ENCODE measurements at regions not wholly inside any gene's neighbourhood (a gene's known extent, or its start where the extent isn't known, plus 50 kb on each side); places are given as distances from the start of the nearest gene placed in this dataset.

DNA sequence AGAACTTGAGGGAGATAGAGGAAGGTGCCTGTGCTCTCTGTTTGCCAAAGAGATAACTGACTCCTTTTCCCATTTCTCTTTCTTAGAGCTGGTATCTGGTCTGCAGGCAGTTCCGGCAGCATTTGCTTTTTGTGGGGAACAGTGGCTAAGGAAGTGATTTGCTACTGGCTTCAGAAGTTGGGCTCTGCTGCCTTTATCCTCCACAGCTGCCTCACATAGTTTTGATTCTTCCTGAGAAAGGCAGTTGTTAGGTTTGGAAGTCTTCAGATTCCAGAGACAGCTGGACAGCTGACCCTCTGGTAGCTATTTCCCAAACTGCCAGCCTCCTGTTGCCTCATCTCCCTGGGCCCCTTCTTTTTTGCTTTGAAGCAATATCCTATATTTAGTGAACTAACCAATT, 62.6 kb upstream of the MACF1 start:
- DNase-seq, result no peak

GRCh38 chr1:39142401-39143060, 62.0 kb upstream of the MACF1 start:
- DNase-seq, result no peak

GRCh38 chr1:39144924-39145323, 59.6 kb upstream of the MACF1 start:
- DNase-seq, result no peak

DNA sequence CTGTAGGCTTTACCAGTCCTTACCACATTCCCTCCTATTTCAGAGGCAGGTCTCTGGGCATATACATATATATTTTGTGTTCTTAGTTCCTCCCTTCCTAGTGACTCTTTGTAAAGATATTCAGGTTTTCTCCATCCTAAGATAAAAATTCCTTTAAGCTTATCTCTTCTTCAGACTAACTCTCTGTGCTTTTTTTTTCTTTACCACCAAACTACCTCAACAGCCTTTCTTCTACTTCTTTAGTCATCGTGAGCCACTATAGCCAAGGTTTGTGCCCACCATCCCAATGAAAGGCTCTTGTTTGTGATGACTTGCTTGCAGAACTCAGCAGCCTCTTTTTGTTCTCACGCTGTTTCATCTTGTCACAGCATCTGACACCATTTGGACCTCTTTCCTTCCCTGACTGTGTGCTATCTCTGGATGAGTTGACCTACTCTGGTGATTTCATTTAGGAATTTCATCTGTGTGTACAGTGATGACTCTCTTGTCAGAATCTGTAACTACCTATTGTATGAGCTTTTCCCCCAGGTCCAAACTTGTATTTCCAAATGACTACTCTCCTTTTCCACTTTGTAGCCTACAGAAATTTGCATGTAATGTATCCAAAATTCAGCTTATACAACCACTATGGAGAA, 59.0 kb upstream of the MACF1 start:
- DNase-seq, result no peak

DNA sequence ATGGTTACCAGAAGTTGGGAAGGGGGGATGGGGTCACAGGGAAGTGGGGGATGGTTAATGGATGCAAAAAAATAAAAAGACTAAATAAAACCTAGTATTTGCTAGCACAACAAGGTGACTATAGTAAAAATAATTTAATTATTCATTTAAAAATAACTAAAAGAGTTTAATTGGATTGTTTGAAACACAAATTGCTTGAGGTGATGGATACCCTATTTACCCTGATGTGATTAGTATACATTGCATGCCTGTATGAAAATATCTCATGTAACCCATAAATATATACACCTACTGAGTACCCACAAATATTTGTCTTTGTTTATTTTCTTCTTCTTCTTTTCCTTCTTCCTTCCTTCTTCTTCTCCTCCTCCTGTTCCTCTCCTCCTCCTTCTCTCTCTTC, 57.8 kb upstream of the MACF1 start:
- DNase-seq, result no peak

DNA sequence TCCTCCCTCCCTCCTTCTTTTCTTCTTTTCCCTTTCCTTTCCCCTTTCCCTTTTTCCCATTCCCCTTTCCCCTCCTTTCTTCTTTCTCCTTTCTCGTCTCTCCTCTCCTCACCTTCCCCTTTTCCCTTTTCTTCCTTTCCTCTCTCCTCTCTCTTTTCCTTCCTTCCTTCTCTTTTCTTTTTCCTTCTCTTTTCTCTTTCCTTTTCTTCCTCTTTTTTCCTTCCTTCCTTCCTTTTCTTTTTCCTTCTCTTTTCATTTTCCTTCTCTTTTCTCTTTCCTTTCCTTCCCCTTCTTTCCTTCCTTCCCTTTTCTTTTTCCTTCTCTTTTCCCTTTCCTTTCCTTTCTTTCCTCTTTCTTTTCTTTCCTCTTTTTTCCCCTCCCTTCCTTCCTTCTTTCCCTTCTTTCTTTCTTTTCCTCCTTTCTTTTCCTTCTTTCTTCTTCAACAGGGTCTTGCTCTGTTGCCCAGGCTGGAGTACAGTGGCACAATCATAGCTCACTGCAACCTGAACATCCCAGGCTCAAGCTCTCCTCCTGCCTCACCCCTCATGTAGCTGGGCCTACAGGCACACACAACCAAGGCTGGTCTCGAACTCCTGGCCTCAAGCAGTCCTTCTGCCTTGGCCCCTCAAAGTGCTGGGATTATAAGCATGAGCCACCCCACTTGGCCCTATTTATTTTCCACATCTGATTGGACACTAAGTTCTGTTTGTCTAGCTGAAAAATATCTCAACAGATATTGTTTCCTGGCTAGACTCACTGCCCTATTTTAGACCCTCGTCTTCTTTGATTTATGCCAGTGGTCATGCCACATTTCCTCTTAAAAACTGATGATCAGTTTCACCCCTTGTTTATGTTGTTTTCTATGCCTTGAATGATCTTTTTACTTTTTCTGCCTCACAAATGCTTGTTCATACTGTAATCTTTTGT, 57.1 kb upstream of the MACF1 start:
- no peak for DNase-seq

- DNase-seq, result no peak
Observed at GRCh38 chr1:39148942-39149341, 55.6 kb upstream of the MACF1 start.

GRCh38 chr1:39149509-39149908, 55.0 kb upstream of the MACF1 start:
- no peak for DNase-seq

DNA sequence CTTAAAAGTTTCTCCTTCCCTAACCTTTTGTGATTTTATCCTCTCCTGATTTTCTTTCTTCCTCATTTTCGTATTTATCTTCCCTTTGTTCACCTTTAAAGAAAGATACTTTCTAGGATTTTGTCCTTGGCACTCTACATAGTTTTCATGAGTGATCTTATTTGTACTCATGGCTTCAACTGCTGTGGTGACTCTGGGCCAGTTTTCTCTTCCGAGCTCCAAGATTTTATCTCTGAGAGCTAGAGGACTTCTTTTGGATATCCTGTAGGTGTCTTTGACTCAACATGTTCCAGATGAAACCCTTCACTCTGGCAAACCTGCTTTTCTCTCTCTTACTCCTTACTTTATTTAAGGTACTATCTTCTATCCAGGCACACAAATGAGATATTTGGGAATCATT, 53.7 kb upstream of the MACF1 start:
- no peak for DNase-seq

GRCh38 chr1:39151267-39151666, 53.2 kb upstream of the MACF1 start:
- no peak for DNase-seq

DNA sequence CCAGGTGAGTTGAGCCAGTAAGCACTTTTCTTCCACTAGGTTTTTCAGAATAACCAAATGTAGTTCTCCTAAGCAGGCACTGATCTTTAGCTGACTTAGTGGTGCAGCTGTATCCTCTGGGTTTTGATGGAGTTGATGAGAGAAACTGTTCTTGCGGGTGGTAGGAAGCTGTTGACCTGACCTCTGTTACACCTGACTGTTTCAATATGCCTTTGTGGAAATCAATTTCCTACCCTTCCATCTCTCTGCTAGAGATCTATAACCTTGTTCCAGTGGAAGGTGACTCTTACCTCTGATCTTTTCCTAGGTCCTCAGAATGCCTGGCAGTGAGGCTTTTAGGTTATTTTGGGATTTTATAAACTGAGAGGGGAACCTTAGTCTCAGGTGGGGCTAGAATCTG, 51.6 kb upstream of the MACF1 start:
- DNase-seq, result no peak

DNA sequence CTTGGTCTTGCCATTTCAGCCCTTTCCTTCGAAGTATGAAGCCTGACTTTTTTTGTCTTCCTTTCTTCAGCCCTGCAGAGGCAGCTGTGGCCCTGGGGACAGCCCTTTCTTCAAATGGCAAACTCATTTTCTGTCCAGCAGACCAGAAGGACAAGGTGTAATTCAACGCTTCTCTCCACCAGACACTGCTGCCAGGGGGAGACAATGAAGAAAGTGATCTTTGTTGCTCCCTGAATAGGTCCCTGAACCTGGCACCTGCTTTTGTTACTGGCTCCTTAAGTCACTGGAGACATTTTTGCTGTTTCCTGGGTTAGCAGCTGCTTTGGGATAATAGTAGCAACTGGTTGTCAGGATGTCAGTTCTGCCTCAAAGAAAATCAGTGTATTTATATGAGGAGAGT, 50.8 kb upstream of the MACF1 start:
- no peak for DNase-seq

- no peak for DNase-seq
Observed at GRCh38 chr1:39154553-39155421, 49.7 kb upstream of the MACF1 start.

Data from stimulated activated CD4-positive, alpha-beta T cell treated with anti-CD3 and anti-CD28 coated beads, Interleukin-15, amount 100 ng/mL, for 24 hours (primary cell).